OCI-LY7 (cell line): ENCODE measurements at regions not wholly inside any gene's neighbourhood (a gene's known extent, or its start where the extent isn't known, plus 50 kb on each side); places are given as distances from the start of the nearest gene placed in this dataset.

Experiments
- EZH2phosphoT487 ChIP-seq: fragments of 200-600 bp; sonication (generic); IDR thresholded peaks from 2 replicates; pipeline ENCODE4 v1.6.1; 2018; ENCODE audit warnings: low read depth, borderline replicate concordance, mild to moderate bottlenecking, mixed run types, antibody characterized with exemption, low read length, moderate library complexity, mixed read lengths
- TF ChIP-seq, protein P1 (sequence below): fragments of 200-600 bp; sonication (generic); conservative IDR thresholded peaks from 2 replicates; pipeline ENCODE4 v1.5.1; 2014; ENCODE audit warnings: mild to moderate bottlenecking, antibody characterized with exemption, low read length, moderate library complexity, mixed read lengths

DNA sequence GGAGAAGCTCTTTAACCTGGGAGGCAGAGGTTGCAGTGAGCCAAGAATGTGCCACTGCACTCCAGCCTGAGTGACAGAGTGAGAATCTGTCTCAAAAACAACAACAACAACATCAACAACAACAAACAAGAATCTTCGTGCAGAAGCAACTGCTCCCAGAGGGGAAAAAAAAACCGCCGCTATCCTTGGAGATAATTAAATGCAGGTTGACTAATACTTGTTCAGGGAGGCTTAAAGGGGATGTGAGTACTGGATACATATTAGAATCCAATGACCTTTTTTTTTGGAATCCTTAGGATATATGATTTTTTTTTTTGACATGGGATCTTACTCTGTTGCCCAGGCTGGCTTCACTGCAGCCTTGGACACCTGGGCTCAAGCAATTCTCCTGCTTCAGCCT is 89.6 kb upstream of the FAM171A1 start:
- TF ChIP-seq, protein P1, sequence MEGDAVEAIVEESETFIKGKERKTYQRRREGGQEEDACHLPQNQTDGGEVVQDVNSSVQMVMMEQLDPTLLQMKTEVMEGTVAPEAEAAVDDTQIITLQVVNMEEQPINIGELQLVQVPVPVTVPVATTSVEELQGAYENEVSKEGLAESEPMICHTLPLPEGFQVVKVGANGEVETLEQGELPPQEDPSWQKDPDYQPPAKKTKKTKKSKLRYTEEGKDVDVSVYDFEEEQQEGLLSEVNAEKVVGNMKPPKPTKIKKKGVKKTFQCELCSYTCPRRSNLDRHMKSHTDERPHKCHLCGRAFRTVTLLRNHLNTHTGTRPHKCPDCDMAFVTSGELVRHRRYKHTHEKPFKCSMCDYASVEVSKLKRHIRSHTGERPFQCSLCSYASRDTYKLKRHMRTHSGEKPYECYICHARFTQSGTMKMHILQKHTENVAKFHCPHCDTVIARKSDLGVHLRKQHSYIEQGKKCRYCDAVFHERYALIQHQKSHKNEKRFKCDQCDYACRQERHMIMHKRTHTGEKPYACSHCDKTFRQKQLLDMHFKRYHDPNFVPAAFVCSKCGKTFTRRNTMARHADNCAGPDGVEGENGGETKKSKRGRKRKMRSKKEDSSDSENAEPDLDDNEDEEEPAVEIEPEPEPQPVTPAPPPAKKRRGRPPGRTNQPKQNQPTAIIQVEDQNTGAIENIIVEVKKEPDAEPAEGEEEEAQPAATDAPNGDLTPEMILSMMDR: no peak
- no peak for TF ChIP-seq EZH2phosphoT487
